H1 (cell line): ENCODE measurements at regions not wholly inside any gene's neighbourhood (a gene's known extent, or its start where the extent isn't known, plus 50 kb on each side); places are given as distances from the start of the nearest gene placed in this dataset.
"Not testable (repeated sequence)": the region's sequence is repeated elsewhere in the genome, so short reads cannot be mapped to it uniquely, and the experiment has no call there.

Source experiments
- CTCF ChIA-PET: fragments of 300-600 bp; sonication (Branson Sonifier 250); formaldehyde crosslinking; loops from one replicate; lab custom pipeline; 2021; ENCODE audit not compliant: partially characterized antibody; lab: Charles Lee
- POLR2A ChIA-PET: fragments of 300-600 bp; sonication (Branson Sonifier 250); formaldehyde crosslinking; loops from one replicate; lab custom pipeline; 2021; ENCODE audit warnings: inconsistent platforms; ENCODE audit not compliant: partially characterized antibody; lab: Charles Lee
- DNase-seq, 2 experiments: peaks; one replicate each; pipeline versions ENCODE4 v3.0.0 to v3.0.0-alpha.2; 2010 to 2022; ENCODE audit warnings: low spot score in 2 of 2, low read depth in 1 of 2, mixed read lengths in 1 of 2
- FAIRE-seq: peaks from 2 replicates; lab custom pipeline; 2011; peaks lifted over from hg19 to GRCh38; lab: Jason Lieb, UNC
- H2AFZ ChIP-seq: 2 replicates; pipeline ENCODE4 v1.8.1; 2012; ENCODE audit warnings: low read length, inconsistent platforms
- H2AK5ac ChIP-seq: 2 replicates; pipeline ENCODE4 v1.6.1; 2013; ENCODE audit warnings: low read depth, low read length
- H2BK120ac ChIP-seq: replicated peaks from 2 replicates; pipeline ENCODE3; 2013; ENCODE audit warnings: low read depth, low read length, inconsistent platforms
- H2BK12ac ChIP-seq: 2 replicates; pipeline ENCODE4 v1.6.1; 2013; ENCODE audit warnings: low read depth, low read length
- H2BK15ac ChIP-seq: 2 replicates; pipeline ENCODE4 v1.6.1; 2013; ENCODE audit warnings: low read length
- H2BK20ac ChIP-seq: 2 replicates; pipeline ENCODE4 v1.6.1; 2013; ENCODE audit warnings: low read length
- H2BK5ac ChIP-seq: 2 replicates; pipeline ENCODE4 v1.6.1; 2013; ENCODE audit warnings: low read depth, low read length
- H3K14ac ChIP-seq: 2 replicates; pipeline ENCODE4 v1.6.1; 2013; ENCODE audit warnings: inconsistent platforms; ENCODE audit not compliant: insufficient read length
- H3K18ac ChIP-seq: 2 replicates; pipeline ENCODE4 v1.6.1; 2013; ENCODE audit warnings: low read length; ENCODE audit errors: extremely low read depth
- H3K23ac ChIP-seq: 2 replicates; pipeline ENCODE4 v1.6.1; 2013; ENCODE audit warnings: inconsistent platforms; ENCODE audit not compliant: insufficient read length
- H3K23me2 ChIP-seq: 2 replicates; pipeline ENCODE4 v1.6.1; 2013; ENCODE audit warnings: low read depth, low read length
- H3K27ac ChIP-seq: 2 replicates; pipeline ENCODE4 v1.6.1; 2011; ENCODE audit warnings: low read depth, low read length, inconsistent platforms
- H3K27me3 ChIP-seq, 4 experiments: replicated peaks in 1 of 4; 1 replicate in 1 of 4; 2 replicates in 3 of 4; pipeline versions ENCODE4 v1.6.1 to v1.8.1; 2011 to 2013; ENCODE audit warnings: low read length in 3 of 4, mild to moderate bottlenecking in 3 of 4, inconsistent platforms in 2 of 4, mixed read lengths in 2 of 4, moderate library complexity in 1 of 4; ENCODE audit not compliant: control insufficient read depth in 3 of 4, insufficient read depth in 3 of 4; ENCODE audit errors: extremely low read depth in 1 of 4
- H3K36me3 ChIP-seq, 4 experiments: 2 replicates each; pipeline versions ENCODE4 v1.6.1 to v1.8.1; 2011 to 2013; ENCODE audit warnings: mild to moderate bottlenecking in 4 of 4, low read length in 3 of 4, moderate library complexity in 2 of 4, control low read depth in 1 of 4, inconsistent platforms in 1 of 4; ENCODE audit not compliant: insufficient read depth in 4 of 4, control insufficient read depth in 2 of 4
- H3K4ac ChIP-seq: replicated peaks from 2 replicates; pipeline ENCODE3; 2013; ENCODE audit warnings: low read length, low read depth, mixed read lengths, inconsistent platforms; ENCODE audit not compliant: insufficient read length
- H3K4me1 ChIP-seq, 4 experiments: replicated peaks in 1 of 4; 1 replicate in 1 of 4; 2 replicates in 3 of 4; pipeline versions ENCODE4 v1.6.1 to v1.8.1; 2011 to 2013; ENCODE audit warnings: low read length in 3 of 4, inconsistent platforms in 2 of 4, mixed read lengths in 1 of 4; ENCODE audit not compliant: insufficient read depth in 4 of 4, control insufficient read depth in 3 of 4
- H3K4me2 ChIP-seq, 2 experiments: 2 replicates each; pipeline versions ENCODE4 v1.6.1 to v1.8.1; 2011 to 2013; ENCODE audit warnings: low read depth in 2 of 2, low read length in 2 of 2, control low read depth in 1 of 2, inconsistent platforms in 1 of 2, mild to moderate bottlenecking in 1 of 2; ENCODE audit not compliant: insufficient read depth in 1 of 2
- H3K4me3 ChIP-seq, 4 experiments: fragments of 200-600, 300-600 bp in 1 of 4; sonication (generic), shearing (Covaris generic), sonication (Bioruptor Twin) in 1 of 4; 2 replicates each; pipeline versions ENCODE4 v1.5.1 to v1.8.1; 2011 to 2016; ENCODE audit warnings: low read length in 4 of 4, low read depth in 3 of 4, control low read depth in 2 of 4, inconsistent platforms in 2 of 4, mild to moderate bottlenecking in 2 of 4, mixed read lengths in 1 of 4, moderate library complexity in 1 of 4; ENCODE audit not compliant: insufficient read depth in 2 of 4; ENCODE audit errors: extremely low read depth in 1 of 4
- H3K56ac ChIP-seq: replicated peaks from 2 replicates; pipeline ENCODE3; 2013; ENCODE audit warnings: low read depth, mild to moderate bottlenecking, mixed read lengths, low read length, inconsistent platforms; ENCODE audit not compliant: insufficient read length
- H3K79me1 ChIP-seq: 2 replicates; pipeline ENCODE4 v1.6.1; 2013; ENCODE audit warnings: low read depth, low read length, control low read depth
- H3K79me2 ChIP-seq, 2 experiments: 2 replicates each; pipeline versions ENCODE4 v1.6.1 to v1.8.1; 2012 to 2013; ENCODE audit warnings: low read length in 2 of 2, mild to moderate bottlenecking in 2 of 2, inconsistent platforms in 1 of 2; ENCODE audit not compliant: insufficient read depth in 2 of 2, control insufficient read depth in 1 of 2
- H3K9ac ChIP-seq, 4 experiments: replicated peaks in 1 of 4; 1 replicate in 1 of 4; 2 replicates in 3 of 4; pipeline versions ENCODE4 v1.6.1 to v1.8.1; 2011 to 2013; ENCODE audit warnings: low read depth in 3 of 4, low read length in 3 of 4, control low read depth in 2 of 4, mild to moderate bottlenecking in 2 of 4, moderate library complexity in 2 of 4, inconsistent platforms in 1 of 4; ENCODE audit errors: extremely low read depth in 1 of 4
- H3K9me3 ChIP-seq, 2 experiments: 2 replicates each; pipeline versions ENCODE4 v1.6.1 to v1.8.1; 2012 to 2013; ENCODE audit warnings: mild to moderate bottlenecking in 2 of 2, moderate library complexity in 2 of 2, control low read depth in 1 of 2, inconsistent platforms in 1 of 2, low read depth in 1 of 2, low read length in 1 of 2, mixed read lengths in 1 of 2; ENCODE audit not compliant: insufficient read depth in 2 of 2
- H4K20me1 ChIP-seq, 2 experiments: replicated peaks in 1 of 2; 2 replicates each; pipeline versions ENCODE3 to v1.8.1; 2011 to 2013; ENCODE audit warnings: inconsistent platforms in 2 of 2, low read length in 2 of 2, mild to moderate bottlenecking in 1 of 2; ENCODE audit not compliant: insufficient read depth in 2 of 2, control insufficient read depth in 1 of 2
- H4K5ac ChIP-seq: 2 replicates; pipeline ENCODE4 v1.6.1; 2013; ENCODE audit warnings: low read length, low read depth, mixed read lengths, inconsistent platforms; ENCODE audit not compliant: insufficient read length
- H4K8ac ChIP-seq: 2 replicates; pipeline ENCODE4 v1.8.0; 2013; ENCODE audit warnings: mild to moderate bottlenecking, moderate library complexity, low read length, inconsistent platforms; ENCODE audit not compliant: insufficient read depth; ENCODE audit errors: extremely low read depth
- H4K91ac ChIP-seq: replicated peaks from 2 replicates; pipeline ENCODE3; 2013; ENCODE audit warnings: low read length, mixed read lengths, inconsistent platforms; ENCODE audit not compliant: insufficient read length

DNA sequence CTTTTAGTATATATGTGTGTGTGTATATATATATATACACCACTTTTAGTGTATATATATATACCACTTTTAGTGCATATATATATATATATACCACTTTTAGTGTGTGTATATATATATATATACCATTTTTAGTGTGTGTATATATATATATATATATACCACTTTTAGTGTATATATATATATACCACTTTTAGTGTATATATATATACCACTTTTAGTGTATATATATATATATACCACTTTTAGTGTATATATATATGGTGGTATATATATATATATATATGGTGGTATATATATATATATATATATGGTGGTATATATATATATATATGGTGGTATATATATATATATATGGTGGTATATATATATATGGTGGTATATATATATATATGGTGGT, 79.5 kb upstream of the ANK3 start:
- H2AK5ac ChIP-seq, CTCF ChIA-PET, H3K14ac ChIP-seq, H2BK15ac ChIP-seq, H4K20me1 ChIP-seq, POLR2A ChIA-PET, H4K8ac ChIP-seq, H3K79me1 ChIP-seq, H3K36me3 ChIP-seq, H3K23ac ChIP-seq, H3K27me3 ChIP-seq, H2BK5ac ChIP-seq, H3K79me2 ChIP-seq, FAIRE-seq, H3K4ac ChIP-seq, H2BK12ac ChIP-seq, H2AFZ ChIP-seq, H3K4me2 ChIP-seq, H3K18ac ChIP-seq, H3K9ac ChIP-seq, H2BK120ac ChIP-seq, H2BK20ac ChIP-seq, H3K9me3 ChIP-seq, H3K4me3 ChIP-seq, H3K56ac ChIP-seq, H3K23me2 ChIP-seq, H4K5ac ChIP-seq, DNase-seq, H4K91ac ChIP-seq, H3K27ac ChIP-seq, H3K4me1 ChIP-seq: not testable (repeated sequence)
